Endothelial cell of umbilical vein (primary cell): ENCODE measurements at regions not wholly inside any gene's neighbourhood (a gene's known extent, or its start where the extent isn't known, plus 50 kb on each side); places are given as distances from the start of the nearest gene placed in this dataset.

Experiments used
- BruUV-seq: library from RNA; stranded (reverse); fragments of 400-500 nt; replicated peaks from 2 replicates; lab custom pipeline; 2021; lab: Mats Ljungman, UMichigan
- CTCF ChIA-PET: fragments of 300-600, 350-600 bp; sonication (Branson Sonifier 250); formaldehyde crosslinking; loops from one replicate; lab custom pipeline; 2021; ENCODE audit warnings: antibody characterized with exemption, inconsistent platforms; lab: Charles Lee
- POLR2A ChIA-PET: fragments of 300-600, 350-600 bp; sonication (Branson Sonifier 250); formaldehyde crosslinking; loops from one replicate; lab custom pipeline; 2021; ENCODE audit warnings: antibody characterized with exemption, inconsistent platforms; lab: Charles Lee
- DNase-seq: peaks from one replicate; pipeline ENCODE4 v3.0.0-alpha.2; 2011; ENCODE audit warnings: low read depth, low spot score
- FAIRE-seq: peaks from 2 replicates; lab custom pipeline; 2011; peaks lifted over from hg19 to GRCh38; lab: Jason Lieb, UNC
- H2AFZ ChIP-seq: 2 replicates; pipeline ENCODE4 v1.6.0; 2012; ENCODE audit warnings: low read depth, low read length, control low read depth, inconsistent platforms
- H3K27ac ChIP-seq: 2 replicates; pipeline ENCODE4 v1.5.1; 2011; ENCODE audit warnings: low read depth, mild to moderate bottlenecking, control low read depth, low read length, moderate library complexity; ENCODE audit not compliant: insufficient read depth
- H3K27me3 ChIP-seq, 2 experiments: 2 replicates each; pipeline versions ENCODE4 v1.6.0 to v1.6.1; 2011; ENCODE audit warnings: low read length in 2 of 2, mixed read lengths in 1 of 2; ENCODE audit not compliant: control insufficient read depth in 2 of 2, insufficient read depth in 2 of 2
- H3K36me3 ChIP-seq, 2 experiments: 2 replicates in 1 of 2; 3 replicates in 1 of 2; pipeline ENCODE4 v1.5.1; 2011; ENCODE audit warnings: low read length in 2 of 2, mild to moderate bottlenecking in 1 of 2, moderate library complexity in 1 of 2; ENCODE audit not compliant: control insufficient read depth in 2 of 2, insufficient read depth in 2 of 2; ENCODE audit errors: extremely low read depth in 1 of 2
- H3K4me1 ChIP-seq: 3 replicates; pipeline ENCODE4 v1.5.1; 2011; ENCODE audit warnings: mild to moderate bottlenecking, low read length; ENCODE audit not compliant: control insufficient read depth, insufficient read depth; ENCODE audit errors: extremely low read depth
- H3K4me2 ChIP-seq: 2 replicates; pipeline ENCODE4 v1.6.1; 2011; ENCODE audit warnings: low read length, control low read depth, mixed read lengths; ENCODE audit not compliant: insufficient read depth
- H3K4me3 ChIP-seq, 3 experiments: fragments of 200-600 bp in 1 of 3; sonication (generic), shearing (Covaris generic) in 1 of 3; replicated peaks in 1 of 3; 2 replicates each; pipeline ENCODE4 v1.5.1; 2011 to 2016; ENCODE audit warnings: control low read depth in 3 of 3, low read length in 3 of 3, mild to moderate bottlenecking in 2 of 3, inconsistent platforms in 1 of 3, low read depth in 1 of 3, moderate library complexity in 1 of 3; ENCODE audit not compliant: insufficient read depth in 1 of 3
- H3K79me2 ChIP-seq: 2 replicates; pipeline ENCODE4 v1.6.0; 2012; ENCODE audit warnings: low read length, inconsistent platforms; ENCODE audit not compliant: control insufficient read depth, insufficient read depth
- H3K9ac ChIP-seq: replicated peaks from 2 replicates; pipeline ENCODE3; 2011; ENCODE audit warnings: low read length, control low read depth; ENCODE audit not compliant: insufficient read depth; ENCODE audit errors: extremely low read depth
- H3K9me1 ChIP-seq: replicated peaks from 3 replicates; pipeline ENCODE4 v1.6.0; 2011; ENCODE audit warnings: mild to moderate bottlenecking, low read length; ENCODE audit not compliant: control insufficient read depth, insufficient read depth; ENCODE audit errors: extremely low read depth
- H3K9me3 ChIP-seq: replicated peaks from 2 replicates; pipeline ENCODE4 v1.5.1; 2012; ENCODE audit warnings: low read length, inconsistent platforms; ENCODE audit not compliant: control insufficient read depth, insufficient read depth
- H4K20me1 ChIP-seq: replicated peaks from 2 replicates; pipeline ENCODE3; 2011; ENCODE audit warnings: mild to moderate bottlenecking, low read length; ENCODE audit not compliant: control insufficient read depth, insufficient read depth; ENCODE audit errors: extremely low read depth
- CTCF ChIP-seq, 2 donors: IDR thresholded peaks; 1 replicate in 1 of 2; 2 replicates in 1 of 2; pipeline ENCODE4 v1.5.1; 2011; ENCODE audit warnings: low read length in 2 of 2, mild to moderate bottlenecking in 2 of 2, moderate library complexity in 2 of 2, control low read depth in 1 of 2, inconsistent platforms in 1 of 2, low read depth in 1 of 2; ENCODE audit not compliant: insufficient read depth in 1 of 2; ENCODE audit errors: extremely low read depth in 1 of 2
- EZH2 ChIP-seq: IDR thresholded peaks from 2 replicates; pipeline ENCODE4 v1.6.1; 2012; ENCODE audit warnings: borderline replicate concordance, low read depth, mild to moderate bottlenecking, moderate library complexity, low read length, inconsistent platforms; ENCODE audit not compliant: severe bottlenecking
- FOS ChIP-seq: IDR thresholded peaks from 2 replicates; pipeline ENCODE4 v1.6.1; 2011; ENCODE audit warnings: mild to moderate bottlenecking, low read length, moderate library complexity, borderline replicate concordance; ENCODE audit not compliant: insufficient read depth
- GATA2 ChIP-seq: IDR thresholded peaks from 2 replicates; pipeline ENCODE4 v1.7.0; 2011; ENCODE audit warnings: low read depth, mild to moderate bottlenecking, moderate library complexity, mixed read lengths, low read length; ENCODE audit not compliant: insufficient read length, insufficient read depth
- JUN ChIP-seq: IDR thresholded peaks from 2 replicates; pipeline ENCODE4 v1.6.1; 2011; ENCODE audit warnings: borderline replicate concordance, low read depth; ENCODE audit not compliant: insufficient read length, insufficient read depth
- MAX ChIP-seq: IDR thresholded peaks from 2 replicates; pipeline ENCODE4 v1.6.1; 2011; ENCODE audit not compliant: insufficient read depth, insufficient read length
- MYC ChIP-seq: IDR thresholded peaks from one replicate; pipeline ENCODE4 v1.6.1; 2011; ENCODE audit warnings: mild to moderate bottlenecking, low read depth, low read length
- POLR2A ChIP-seq: IDR thresholded peaks from 2 replicates; pipeline ENCODE4 v1.6.1; 2012; ENCODE audit warnings: low read depth, mild to moderate bottlenecking, control low read depth, low read length
- POLR2AphosphoS5 ChIP-seq: IDR thresholded peaks from 2 replicates; pipeline ENCODE4 v1.6.1; 2012; ENCODE audit warnings: low read depth, mild to moderate bottlenecking, control low read depth, low read length, moderate library complexity; ENCODE audit not compliant: insufficient read depth
- dilution Hi-C: fragments of 300-500 bp; cut with MboI; formaldehyde crosslinking; loops from one replicate; pipeline ENCODE4 v1.15.0; 2019; ENCODE audit warnings: low sequenced_read_pairs; ENCODE audit not compliant: extremely low pct_ligation_motif_present
- intact Hi-C: fragments of 100-400 bp; cut with micrococcal nuclease; formaldehyde crosslinking; loops from one replicate; pipeline ENCODE4 v1.10.0; 2022

GRCh38 chr18:52190631-52191030 lies 149.4 kb upstream of the DCC start:
- H3K79me2 ChIP-seq: no peaks in the 10 kb centered on the region
- H2AFZ ChIP-seq: no peak overlapping the region
- H3K4me1 ChIP-seq: no peaks in the 10 kb centered on the region
- no peak overlapping the region for H3K9ac ChIP-seq
- dilution Hi-C loops: no loop called here
- no peak overlapping the region for H3K27ac ChIP-seq
- H3K4me3 ChIP-seq: no peak overlapping the region
- no peak overlapping the region for H3K4me2 ChIP-seq
- H3K9me3 ChIP-seq: peaks cover 6% of the 10 kb centered on the region
- DNase-seq (no peak), FAIRE-seq (no peak)
- H4K20me1 ChIP-seq: no peaks in the 10 kb centered on the region
- ChIA-PET POLR2A (no interaction called here), CTCF (no interaction called here)
- H3K27me3 ChIP-seq: no peaks in the 10 kb centered on the region
- H3K9me1 ChIP-seq: no peaks in the 10 kb centered on the region
- H3K36me3 ChIP-seq: no peaks in the 10 kb centered on the region
- no TSS peak for BruUV-seq
- no peak for TF ChIP-seq GATA2
- TF ChIP-seq POLR2AphosphoS5: no peak
- no peak for TF ChIP-seq EZH2
- TF ChIP-seq FOS: no peak
- intact Hi-C loops: no loop called here

- H3K4me3 ChIP-seq: no peak overlapping the region
- dilution Hi-C loops (no loop called here), intact Hi-C loops (no loop called here)
- H3K9me1 ChIP-seq: no peaks in the 10 kb centered on the region
- H3K79me2 ChIP-seq: no peaks in the 10 kb centered on the region
- BruUV-seq: no TSS peak
- no peaks in the 10 kb centered on the region for H3K27me3 ChIP-seq
- TF ChIP-seq GATA2: no peak
- no peak for TF ChIP-seq POLR2AphosphoS5
- no peak for TF ChIP-seq JUN
- TF ChIP-seq EZH2: no peak
- no peak for TF ChIP-seq CTCF (IDR thresholded peaks at IDR 0.05; ENCODE audit: extremely low read depth in 1 of 2, insufficient read depth in 1 of 2, low read depth in 1 of 2, low read length in 2 of 2)
- TF ChIP-seq FOS: no peak
- no peak for TF ChIP-seq POLR2A
- no peak for TF ChIP-seq MAX
- TF ChIP-seq MYC: no peak
- POLR2A ChIA-PET: no interaction called here
- FAIRE-seq: no peak
- CTCF ChIA-PET: no interaction called here
- H3K4me1 ChIP-seq: no peaks in the 10 kb centered on the region
- no peaks in the 10 kb centered on the region for H3K36me3 ChIP-seq
- DNase-seq: no peak
- H3K4me2 ChIP-seq: no peak overlapping the region
- H2AFZ ChIP-seq: no peak overlapping the region
- no peak overlapping the region for H3K9ac ChIP-seq
- H3K9me3 ChIP-seq: peaks cover 2% of the 10 kb centered on the region
- no peak overlapping the region for H3K27ac ChIP-seq
- H4K20me1 ChIP-seq: no peaks in the 10 kb centered on the region
Measured at GRCh38 chr18:52200406-52200805, 139.6 kb upstream of the DCC start.
